CD14-positive monocyte (primary cell): ENCODE measurements at regions not wholly inside any gene's neighbourhood (a gene's known extent, or its start where the extent isn't known, plus 50 kb on each side); places are given as distances from the start of the nearest gene placed in this dataset.

Experiments used
- DNase-seq, 3 donors: peaks; one replicate each; pipeline ENCODE4 v3.0.0-alpha.2; 2011 to 2022
- H2AFZ ChIP-seq: 2 replicates; pipeline ENCODE4 v1.6.0; 2012; ENCODE audit warnings: mild to moderate bottlenecking, low read depth, low read length, inconsistent platforms; ENCODE audit not compliant: insufficient read depth, poor library complexity, severe bottlenecking
- H3K27ac ChIP-seq, 2 donors: 1 replicate in 1 of 2; 2 replicates in 1 of 2; pipeline ENCODE4 v1.5.1; 2012 to 2013; ENCODE audit warnings: low read length in 2 of 2, control low read depth in 1 of 2, inconsistent platforms in 1 of 2, low read depth in 1 of 2, mild to moderate bottlenecking in 1 of 2
- H3K27me3 ChIP-seq, 2 donors: one replicate each; pipeline versions ENCODE4 v1.6.0 to v1.6.1; 2011 to 2013; ENCODE audit warnings: low read length in 2 of 2; ENCODE audit not compliant: control insufficient read depth in 2 of 2, insufficient read depth in 2 of 2
- H3K36me3 ChIP-seq, 2 donors: replicated peaks in 1 of 2; 1 replicate in 1 of 2; 2 replicates in 1 of 2; pipeline versions ENCODE4 v1.5.1 to v1.6.1; 2012 to 2013; ENCODE audit warnings: low read length in 2 of 2, control low read depth in 1 of 2, inconsistent platforms in 1 of 2, mild to moderate bottlenecking in 1 of 2; ENCODE audit not compliant: insufficient read depth in 2 of 2, control insufficient read depth in 1 of 2
- H3K4me1 ChIP-seq, 2 donors: 1 replicate in 1 of 2; 2 replicates in 1 of 2; pipeline versions ENCODE4 v1.5.1 to v1.6.1; 2012 to 2013; ENCODE audit warnings: low read length in 2 of 2, control low read depth in 1 of 2, inconsistent platforms in 1 of 2, mild to moderate bottlenecking in 1 of 2, moderate library complexity in 1 of 2; ENCODE audit not compliant: insufficient read depth in 2 of 2, control insufficient read depth in 1 of 2
- H3K4me2 ChIP-seq: replicated peaks from 2 replicates; pipeline ENCODE3; 2012; ENCODE audit warnings: low read length, moderate library complexity, mild to moderate bottlenecking; ENCODE audit not compliant: poor library complexity, severe bottlenecking; ENCODE audit errors: extremely low read depth
- H3K4me3 ChIP-seq, 3 experiments: fragments of 200-600 bp in 1 of 3; sonication (generic) in 1 of 3; replicated peaks in 1 of 3; 1 replicate in 2 of 3; 2 replicates in 1 of 3; pipeline ENCODE4 v1.5.1; 2011 to 2013; ENCODE audit warnings: low read length in 3 of 3, mild to moderate bottlenecking in 3 of 3, control low read depth in 2 of 3, low read depth in 2 of 3, inconsistent platforms in 1 of 3, moderate library complexity in 1 of 3
- H3K79me2 ChIP-seq: 2 replicates; pipeline ENCODE4 v1.6.0; 2012; ENCODE audit warnings: mild to moderate bottlenecking, control low read depth, inconsistent platforms, low read length, moderate library complexity; ENCODE audit not compliant: insufficient read depth
- H3K9ac ChIP-seq: 2 replicates; pipeline ENCODE4 v1.6.0; 2017; ENCODE audit warnings: low read length, mild to moderate bottlenecking; ENCODE audit not compliant: insufficient read depth, poor library complexity, severe bottlenecking
- H3K9me3 ChIP-seq, 2 donors: replicated peaks in 1 of 2; 1 replicate in 1 of 2; 2 replicates in 1 of 2; pipeline versions ENCODE4 v1.5.1 to v1.6.1; 2012 to 2013; ENCODE audit warnings: low read length in 2 of 2, control low read depth in 1 of 2; ENCODE audit not compliant: control insufficient read depth in 1 of 2, insufficient read depth in 1 of 2
- H4K20me1 ChIP-seq: 2 replicates; pipeline ENCODE4 v1.6.0; 2012; ENCODE audit warnings: mild to moderate bottlenecking, low read length, control low read depth, moderate library complexity; ENCODE audit not compliant: insufficient read depth
- H3K27ac Mint-ChIP-seq, 7 donors: one replicate each; pipeline ENCODE4 v1.8.0; 2020; ENCODE audit warnings: mild to moderate bottlenecking in 7 of 7, mixed read lengths in 7 of 7, moderate library complexity in 6 of 7, inconsistent platforms in 2 of 7
- H3K27me3 Mint-ChIP-seq, 3 donors: one replicate each; pipeline ENCODE4 v1.8.0; 2021 to 2022; ENCODE audit warnings: low read depth in 3 of 3, mild to moderate bottlenecking in 3 of 3, mixed read lengths in 3 of 3, moderate library complexity in 3 of 3, inconsistent platforms in 1 of 3
- H3K36me3 Mint-ChIP-seq, 2 donors: one replicate each; pipeline ENCODE4 v1.8.0; 2020; ENCODE audit warnings: mixed read lengths in 2 of 2, inconsistent platforms in 1 of 2, mild to moderate bottlenecking in 1 of 2
- H3K4me1 Mint-ChIP-seq: one replicate; pipeline ENCODE4 v1.8.0; 2020; ENCODE audit warnings: mild to moderate bottlenecking, mixed read lengths
- H3K4me3 Mint-ChIP-seq, 2 donors: one replicate each; pipeline ENCODE4 v1.8.0; 2020; ENCODE audit warnings: mild to moderate bottlenecking in 2 of 2, mixed read lengths in 2 of 2, moderate library complexity in 1 of 2
- H3K9me3 Mint-ChIP-seq, 7 donors: one replicate each; pipeline ENCODE4 v1.8.0; 2020 to 2022; ENCODE audit warnings: mixed read lengths in 7 of 7, mild to moderate bottlenecking in 6 of 7, moderate library complexity in 6 of 7, inconsistent platforms in 2 of 7
- WGBS: methylation state at CpG from one replicate; pipeline ENCODE4 v1.1.5; 2013; ENCODE audit warnings: missing lambda C conversion rate; ENCODE audit not compliant: insufficient coverage; 5-methylcytosine and 5-hydroxymethylcytosine counted together
- intact Hi-C, 2 donors: fragments of 100-400 bp; cut with micrococcal nuclease; formaldehyde crosslinking; loops; one replicate each; pipeline versions ENCODE4 v1.15.0 to v1.15.1; 2023
- TF ChIP-seq, protein P1 (sequence below): fragments of 200-600 bp; IDR thresholded peaks from one replicate; pipeline ENCODE4 v1.8.0; 2022; ENCODE audit warnings: antibody characterized with exemption, mild to moderate bottlenecking

DNA sequence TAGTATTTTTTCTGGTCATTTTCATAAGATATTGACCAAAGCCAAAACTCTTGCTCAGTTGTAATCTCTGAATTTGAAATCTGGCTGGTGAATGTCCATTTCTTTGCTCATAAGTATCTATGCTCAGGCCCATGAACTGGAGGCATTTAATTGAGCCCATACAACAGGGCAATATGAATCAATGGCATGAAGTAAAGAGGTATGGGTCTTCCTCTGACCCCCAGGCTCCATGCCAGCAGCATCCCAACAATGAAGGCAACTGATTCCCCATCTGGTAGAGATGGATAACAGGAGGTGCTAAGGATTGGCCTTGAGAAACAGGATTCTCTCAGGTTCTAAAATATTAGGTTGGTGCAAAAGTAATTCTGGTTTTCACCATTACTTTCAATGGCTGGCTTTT lies 330.8 kb downstream of the LIG4 start:
- no peaks in the 10 kb centered on the region for H3K27me3 ChIP-seq
- no peaks in the 10 kb centered on the region for H3K4me1 Mint-ChIP-seq
- H3K4me3 ChIP-seq = no peak overlapping the region
- no peak overlapping the region for H3K27ac ChIP-seq
- no peak overlapping the region for H2AFZ ChIP-seq
- no peak overlapping the region for H3K9ac ChIP-seq
- H3K9me3 ChIP-seq = peaks cover 9 to 14% of the 10 kb centered on the region in 2 donors
- DNase-seq = no peak
- H3K4me2 ChIP-seq = no peak overlapping the region
- H3K4me1 ChIP-seq = no peaks in the 10 kb centered on the region
- intact Hi-C loops = no loop called here
- no peaks in the 10 kb centered on the region for H4K20me1 ChIP-seq
- H3K36me3 ChIP-seq = no peaks in the 10 kb centered on the region
- H3K79me2 ChIP-seq = no peaks in the 10 kb centered on the region
- TF ChIP-seq, protein P1, sequence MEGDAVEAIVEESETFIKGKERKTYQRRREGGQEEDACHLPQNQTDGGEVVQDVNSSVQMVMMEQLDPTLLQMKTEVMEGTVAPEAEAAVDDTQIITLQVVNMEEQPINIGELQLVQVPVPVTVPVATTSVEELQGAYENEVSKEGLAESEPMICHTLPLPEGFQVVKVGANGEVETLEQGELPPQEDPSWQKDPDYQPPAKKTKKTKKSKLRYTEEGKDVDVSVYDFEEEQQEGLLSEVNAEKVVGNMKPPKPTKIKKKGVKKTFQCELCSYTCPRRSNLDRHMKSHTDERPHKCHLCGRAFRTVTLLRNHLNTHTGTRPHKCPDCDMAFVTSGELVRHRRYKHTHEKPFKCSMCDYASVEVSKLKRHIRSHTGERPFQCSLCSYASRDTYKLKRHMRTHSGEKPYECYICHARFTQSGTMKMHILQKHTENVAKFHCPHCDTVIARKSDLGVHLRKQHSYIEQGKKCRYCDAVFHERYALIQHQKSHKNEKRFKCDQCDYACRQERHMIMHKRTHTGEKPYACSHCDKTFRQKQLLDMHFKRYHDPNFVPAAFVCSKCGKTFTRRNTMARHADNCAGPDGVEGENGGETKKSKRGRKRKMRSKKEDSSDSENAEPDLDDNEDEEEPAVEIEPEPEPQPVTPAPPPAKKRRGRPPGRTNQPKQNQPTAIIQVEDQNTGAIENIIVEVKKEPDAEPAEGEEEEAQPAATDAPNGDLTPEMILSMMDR = no peak
- H3K9me3 Mint-ChIP-seq = peaks cover 5 to 21% (median 11%) of the 10 kb centered on the region in 7 donors
- H3K4me3 Mint-ChIP-seq = no peak overlapping the region
- no peaks in the 10 kb centered on the region for H3K36me3 Mint-ChIP-seq
- H3K27ac Mint-ChIP-seq = no peak overlapping the region
- H3K27me3 Mint-ChIP-seq = no peaks in the 10 kb centered on the region

DNA sequence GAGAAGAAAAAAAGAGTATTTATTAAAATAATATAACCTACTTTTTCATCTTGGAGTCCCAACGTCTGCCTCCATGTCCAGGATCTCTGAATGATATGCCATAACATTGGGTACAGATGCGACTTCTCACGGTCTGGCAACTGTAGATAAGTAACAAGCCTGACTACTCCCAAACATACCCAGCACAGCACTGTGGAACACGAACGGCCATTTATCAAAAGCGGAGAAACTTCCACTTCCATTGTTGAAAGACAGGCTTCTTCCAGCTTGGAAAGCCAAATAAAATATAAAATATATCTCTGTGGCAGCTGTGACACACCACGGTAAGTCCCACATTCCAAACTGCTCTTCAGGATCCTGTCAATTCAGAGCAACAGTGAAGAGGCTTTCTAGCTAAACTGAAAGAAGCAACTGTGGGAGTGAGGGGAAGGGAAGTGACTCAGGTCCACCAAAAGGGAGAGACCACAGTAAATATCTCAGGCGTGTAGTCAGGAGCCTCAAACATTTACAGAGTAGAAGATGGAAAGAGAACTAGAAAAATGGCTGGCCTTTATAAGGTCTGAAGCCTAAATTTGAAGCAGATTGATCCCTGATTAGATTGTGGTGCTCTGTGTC lies 331.7 kb downstream of the LIG4 start:
- no peaks in the 10 kb centered on the region for H4K20me1 ChIP-seq
- TF ChIP-seq, protein P1 = no peak
- Mint-ChIP-seq H3K36me3 (no peaks in the 10 kb centered on the region), H3K4me1 (no peaks in the 10 kb centered on the region), H3K27ac (no peak overlapping the region), H3K9me3 (peaks cover 5 to 17% (median 10%) of the 10 kb centered on the region in 7 donors), H3K4me3 (no peak overlapping the region), H3K27me3 (no peaks in the 10 kb centered on the region)
- no peak overlapping the region for H2AFZ ChIP-seq
- H3K9ac ChIP-seq = no peak overlapping the region
- DNase-seq = no peak
- WGBS = 62% methylated on average over 3 of the region's 8 CpGs
- no peak overlapping the region for H3K27ac ChIP-seq
- H3K27me3 ChIP-seq = no peaks in the 10 kb centered on the region
- H3K9me3 ChIP-seq = peaks cover 9 to 14% of the 10 kb centered on the region in 2 donors
- no peaks in the 10 kb centered on the region for H3K4me1 ChIP-seq
- no peak overlapping the region for H3K4me3 ChIP-seq
- H3K36me3 ChIP-seq = no peaks in the 10 kb centered on the region
- intact Hi-C loops = no loop called here
- no peak overlapping the region for H3K4me2 ChIP-seq
- H3K79me2 ChIP-seq = no peaks in the 10 kb centered on the region
